ENCODE measurements at regions not wholly inside any gene's neighbourhood (a gene's known extent, or its start where the extent isn't known, plus 50 kb on each side); places are given as distances from the start of the nearest gene placed in this dataset.
"Not testable (repeated sequence)": the region's sequence is repeated elsewhere in the genome, so short reads cannot be mapped to it uniquely, and the experiment has no call there.

DNA sequence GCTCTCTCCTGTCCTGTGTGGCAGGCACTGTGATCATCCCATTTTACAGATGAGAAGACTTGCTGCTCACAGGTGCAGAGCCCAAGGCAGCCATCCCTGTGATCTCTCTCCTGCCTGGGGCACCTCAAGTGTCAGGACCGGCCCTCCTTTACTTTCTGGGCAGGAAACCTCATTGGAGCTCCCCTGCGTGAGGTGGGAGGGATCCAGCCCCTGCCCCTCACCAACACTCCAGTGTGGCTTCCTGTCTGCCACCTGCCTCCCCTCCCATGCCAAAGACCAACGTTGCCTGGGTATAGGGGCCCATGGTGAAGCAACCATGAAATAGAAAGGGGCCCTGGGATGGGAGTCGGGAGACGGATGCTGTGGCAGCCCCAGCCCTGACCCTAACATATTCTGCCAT is 91.2 kb upstream of the MYL10 start:
- no peak overlapping the region for H3K4me3 ChIP-seq (ENCODE audit: low read depth, low read length)
- DNase-seq (ENCODE audit: low read depth): no peak
- TF ChIP-seq, protein P1, sequence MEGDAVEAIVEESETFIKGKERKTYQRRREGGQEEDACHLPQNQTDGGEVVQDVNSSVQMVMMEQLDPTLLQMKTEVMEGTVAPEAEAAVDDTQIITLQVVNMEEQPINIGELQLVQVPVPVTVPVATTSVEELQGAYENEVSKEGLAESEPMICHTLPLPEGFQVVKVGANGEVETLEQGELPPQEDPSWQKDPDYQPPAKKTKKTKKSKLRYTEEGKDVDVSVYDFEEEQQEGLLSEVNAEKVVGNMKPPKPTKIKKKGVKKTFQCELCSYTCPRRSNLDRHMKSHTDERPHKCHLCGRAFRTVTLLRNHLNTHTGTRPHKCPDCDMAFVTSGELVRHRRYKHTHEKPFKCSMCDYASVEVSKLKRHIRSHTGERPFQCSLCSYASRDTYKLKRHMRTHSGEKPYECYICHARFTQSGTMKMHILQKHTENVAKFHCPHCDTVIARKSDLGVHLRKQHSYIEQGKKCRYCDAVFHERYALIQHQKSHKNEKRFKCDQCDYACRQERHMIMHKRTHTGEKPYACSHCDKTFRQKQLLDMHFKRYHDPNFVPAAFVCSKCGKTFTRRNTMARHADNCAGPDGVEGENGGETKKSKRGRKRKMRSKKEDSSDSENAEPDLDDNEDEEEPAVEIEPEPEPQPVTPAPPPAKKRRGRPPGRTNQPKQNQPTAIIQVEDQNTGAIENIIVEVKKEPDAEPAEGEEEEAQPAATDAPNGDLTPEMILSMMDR (IDR thresholded peaks at IDR 0.05; ENCODE audit: insufficient read depth, low read depth, low read length): no peak

DNA sequence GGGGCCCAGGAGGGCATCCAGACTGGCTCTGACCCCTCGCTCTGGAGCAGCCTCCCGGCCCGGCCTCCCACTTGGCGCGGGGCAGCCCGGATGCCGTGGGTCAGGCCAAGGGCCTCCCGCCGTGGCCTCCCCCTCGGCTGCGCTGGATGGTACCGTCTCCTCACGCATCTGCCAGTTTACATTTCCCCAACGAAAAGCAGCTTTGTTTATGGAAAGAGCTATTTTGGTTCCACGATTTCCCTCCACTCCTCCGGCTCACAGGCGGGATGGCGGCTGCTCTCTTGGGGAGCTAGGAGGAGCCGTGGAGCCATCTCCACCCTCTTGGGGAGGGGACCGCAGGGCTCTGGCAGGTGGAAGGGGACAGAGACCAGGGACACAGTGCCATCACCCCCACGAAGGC is 93.2 kb upstream of the MYL10 start:
- H3K4me3 ChIP-seq (ENCODE audit: low read depth, low read length): no peak overlapping the region
- peak; percentile 59 for DNase-seq (ENCODE audit: low read depth)
- TF ChIP-seq, protein P1 (IDR thresholded peaks at IDR 0.05; ENCODE audit: insufficient read depth, low read depth, low read length): no peak

GRCh38 chr7:101723835-101724234 is 93.6 kb upstream of the CUX1 start:
- DNase-seq (ENCODE audit: low read depth): no peak
- TF ChIP-seq, protein P1 (IDR thresholded peaks at IDR 0.05; ENCODE audit: insufficient read depth, low read depth, low read length): no peak
- H3K4me3 ChIP-seq (ENCODE audit: low read depth, low read length): no peak overlapping the region

DNA sequence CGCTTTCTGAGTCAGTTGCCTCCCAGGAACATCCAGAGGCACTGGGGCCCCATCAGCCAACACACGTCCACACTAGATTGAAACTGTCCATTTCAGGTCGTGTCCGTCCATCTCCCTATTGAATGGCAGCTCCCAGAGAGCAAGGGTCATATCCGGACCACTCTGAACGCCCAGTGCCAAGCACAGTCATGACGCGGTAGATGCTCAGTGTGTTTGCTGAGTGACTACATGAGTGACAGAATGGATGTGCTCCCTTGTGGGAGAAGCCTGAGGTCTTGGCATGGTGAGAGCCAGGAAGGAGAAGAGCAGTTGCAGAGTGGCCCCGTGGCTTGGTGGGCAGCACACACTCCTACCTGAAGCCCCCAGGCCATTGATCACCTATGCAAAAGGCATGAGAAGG is 92.5 kb upstream of the CUX1 start:
- no peak overlapping the region for H3K4me3 ChIP-seq (ENCODE audit: low read depth, low read length)
- no peak for DNase-seq (ENCODE audit: low read depth)
- TF ChIP-seq, protein P1 (IDR thresholded peaks at IDR 0.05; ENCODE audit: insufficient read depth, low read depth, low read length): no peak

- DNase-seq (ENCODE audit: low read depth): no peak
These were observed 91.5 kb upstream of the CUX1 start for GRCh38 chr7:101725921-101726320.

DNA sequence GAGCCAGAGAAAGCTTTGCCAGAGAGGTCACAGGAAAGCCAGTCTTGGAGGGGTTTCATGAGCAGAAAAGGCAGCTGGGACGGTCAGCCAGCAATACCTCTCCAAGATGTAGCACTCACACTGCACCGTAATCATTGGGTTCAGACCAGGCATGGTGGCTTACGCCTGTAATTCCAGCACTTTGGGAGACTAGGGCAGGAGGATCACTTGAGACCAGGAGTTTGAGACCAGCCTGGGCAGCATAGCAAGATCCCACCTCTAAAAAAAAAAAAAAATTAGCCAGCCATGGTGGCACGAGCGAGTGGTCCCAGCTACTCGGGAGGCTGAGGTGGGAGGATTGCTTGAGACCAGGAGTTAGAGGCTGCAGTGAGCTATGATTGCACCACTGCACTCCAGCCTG is 90.2 kb upstream of the CUX1 start:
- TF ChIP-seq, protein P1 (IDR thresholded peaks at IDR 0.05; ENCODE audit: insufficient read depth, low read depth, low read length): no peak
- DNase-seq (ENCODE audit: low read depth): no peak

More at GRCh38 chr7:101725921-101726320, 91.5 kb upstream of the CUX1 start:
- TF ChIP-seq, protein P1 (IDR thresholded peaks at IDR 0.05; ENCODE audit: insufficient read depth, low read depth, low read length): no peak
- H3K4me3 ChIP-seq (ENCODE audit: low read depth, low read length): no peak overlapping the region

GRCh38 chr7:101728128-101728527 is 89.3 kb upstream of the CUX1 start:
- H3K4me3 ChIP-seq (ENCODE audit: low read depth, low read length): no peak overlapping the region
- TF ChIP-seq, protein P1 (IDR thresholded peaks at IDR 0.05; ENCODE audit: insufficient read depth, low read depth, low read length): no peak
- DNase-seq (ENCODE audit: low read depth): peak; percentile 20

More for the DNA sequence above, 90.2 kb upstream of the CUX1 start:
- no peak overlapping the region for H3K4me3 ChIP-seq (ENCODE audit: low read depth, low read length)

- not testable (repeated sequence) for H3K4me3 ChIP-seq (ENCODE audit: low read depth, low read length)
- peak; percentile 64 for DNase-seq (ENCODE audit: low read depth)
These were observed 88.6 kb upstream of the CUX1 start for GRCh38 chr7:101728873-101729240.
